Liver (tissue), 3 donors: ENCODE measurements at regions not wholly inside any gene's neighbourhood (a gene's known extent, or its start where the extent isn't known, plus 50 kb on each side); places are given as distances from the start of the nearest gene placed in this dataset.
"Not testable (repeated sequence)": the region's sequence is repeated elsewhere in the genome, so short reads cannot be mapped to it uniquely, and the experiment has no call there.

Experiments
- ATF3 ChIP-seq: IDR thresholded peaks from 2 replicates; pipeline ENCODE4 v1.6.1; 2016; ENCODE audit warnings: antibody characterized with exemption
- CTCF ChIP-seq: fragments of 150-350 bp; IDR thresholded peaks from 2 replicates; pipeline ENCODE4 v1.5.1; 2017; ENCODE audit warnings: improper control_type of control experiment, low read depth, low read length; ENCODE audit not compliant: missing input control
- EGR1 ChIP-seq, 2 donors: IDR thresholded peaks; 2 replicates each; pipeline ENCODE4 v1.6.1; 2016 to 2018; ENCODE audit warnings: antibody characterized with exemption in 2 of 2, low read depth in 2 of 2
- FOXA2 ChIP-seq: IDR thresholded peaks from 2 replicates; pipeline ENCODE4 v1.6.1; 2016; ENCODE audit warnings: antibody characterized with exemption
- GABPA ChIP-seq, 2 donors: IDR thresholded peaks in 1 of 2; conservative IDR thresholded peaks in 1 of 2; 2 replicates each; pipeline ENCODE4 v1.6.1; 2016; ENCODE audit warnings: antibody characterized with exemption in 2 of 2, mild to moderate bottlenecking in 1 of 2, moderate library complexity in 1 of 2
- MAX ChIP-seq: IDR thresholded peaks from 2 replicates; pipeline ENCODE4 v1.6.1; 2016; ENCODE audit warnings: antibody characterized with exemption
- NR2F2 ChIP-seq: IDR thresholded peaks from 2 replicates; pipeline ENCODE4 v1.6.1; 2016; ENCODE audit warnings: antibody characterized with exemption
- RAD21 ChIP-seq, 2 donors: IDR thresholded peaks; 2 replicates each; pipeline ENCODE4 v1.6.1; 2016; ENCODE audit warnings: antibody characterized with exemption in 2 of 2, mild to moderate bottlenecking in 2 of 2
- RXRA ChIP-seq, 2 donors: IDR thresholded peaks; 2 replicates each; pipeline ENCODE4 v1.6.1; 2017 to 2018; ENCODE audit warnings: antibody characterized with exemption in 2 of 2, mild to moderate bottlenecking in 1 of 2
- TAF1 ChIP-seq: conservative IDR thresholded peaks from 2 replicates; pipeline ENCODE4 v1.6.1; 2016; ENCODE audit warnings: antibody characterized with exemption, mild to moderate bottlenecking
- YY1 ChIP-seq: IDR thresholded peaks from 2 replicates; pipeline ENCODE4 v1.6.1; 2016; ENCODE audit warnings: antibody characterized with exemption, mild to moderate bottlenecking
- donor health status: healthy.
- donor health status: healthy.

GRCh38 chr3:147231980-147232379, 174.4 kb downstream of the ZIC4 start:
- TF ChIP-seq TAF1; CTCF; GABPA (IDR thresholded peaks at IDR 0.05 in 1 of 2, conservative IDR thresholded peaks at IDR 0.05 in 1 of 2); MAX; RAD21 (IDR thresholded peaks at IDR 0.05); NR2F2; RXRA (IDR thresholded peaks at IDR 0.05); YY1; EGR1 (IDR thresholded peaks at IDR 0.05; ENCODE audit: low read depth in 2 of 2); ATF3; FOXA2: not testable (repeated sequence)
